ENCODE measurements at regions not wholly inside any gene's neighbourhood (a gene's known extent, or its start where the extent isn't known, plus 50 kb on each side); places are given as distances from the start of the nearest gene placed in this dataset.

DNA sequence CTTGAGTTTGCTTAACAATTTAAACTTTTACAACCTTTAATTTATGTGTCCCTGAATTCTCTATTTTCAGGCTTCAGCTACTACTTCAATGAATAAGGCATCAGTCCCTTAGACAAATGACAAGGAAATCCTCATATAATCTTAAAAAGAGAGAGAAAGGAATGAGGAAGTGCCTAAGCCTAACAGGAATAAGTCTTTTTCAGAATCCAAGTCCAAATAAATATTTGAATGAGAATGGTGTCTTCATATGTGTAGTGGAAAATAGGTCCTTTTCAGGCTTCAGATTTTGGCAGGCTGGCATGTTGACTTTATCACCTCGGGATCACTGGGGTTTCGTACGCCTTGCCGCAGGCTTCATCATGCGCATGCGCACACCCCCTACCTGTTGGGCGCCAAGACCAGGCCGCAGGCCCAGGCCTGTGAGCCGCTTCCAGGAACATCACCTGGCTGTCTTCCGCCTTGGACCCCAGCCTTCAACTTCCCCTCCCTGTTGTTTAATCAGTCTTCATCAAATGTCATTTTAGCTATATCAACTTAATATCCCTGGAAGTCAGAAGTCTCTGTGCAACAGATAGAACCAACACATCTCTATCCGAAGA lies 334.5 kb downstream of the SOX2 start:
- ATAC-seq (ENCODE audit: low read depth) (no peak), DNase-seq (no peak)
- POLR2A ChIA-PET (ENCODE audit: unreplicated experiment) = no interaction called here
- Histone ChIP-seq H2BK5ac (ENCODE audit: low read depth, low read length, poor library complexity, severe bottlenecking) (no peak overlapping the region), H3K9me3 (ENCODE audit: control insufficient read depth, insufficient read depth, low read length) (peaks cover 5% of the 10 kb centered on the region), H4K20me1 (ENCODE audit: insufficient read depth, low read length) (no peaks in the 10 kb centered on the region), H3K9me1 (ENCODE audit: insufficient read depth, low read length) (no peaks in the 10 kb centered on the region), H3K27ac (ENCODE audit: insufficient read depth, low read length) (no peak overlapping the region), H3K36me3 (ENCODE audit: control insufficient read depth, insufficient read depth, low read length) (no peaks in the 10 kb centered on the region), H2BK20ac (ENCODE audit: low read depth, low read length) (no peak overlapping the region), H3K4me1 (ENCODE audit: control insufficient read depth, insufficient read depth, low read length) (no peaks in the 10 kb centered on the region), H2AK9ac (replicated peaks; ENCODE audit: low read depth, low read length, poor library complexity) (no peak overlapping the region), H2BK120ac (ENCODE audit: low read depth, low read length) (no peak overlapping the region), H2BK15ac (ENCODE audit: low read depth, low read length) (no peak overlapping the region), H3K9ac (ENCODE audit: low read depth, low read length) (no peak overlapping the region), H3K27me3 (ENCODE audit: control insufficient read depth, insufficient read depth, low read length) (no peaks in the 10 kb centered on the region), H3K18ac (ENCODE audit: low read depth, low read length) (no peak overlapping the region), H3K4me2 (ENCODE audit: low read depth, low read length) (no peak overlapping the region), H3K14ac (replicated peaks; ENCODE audit: low read depth, low read length) (no peak overlapping the region), H2AK5ac (ENCODE audit: low read depth, low read length) (no peak overlapping the region), H4K91ac (ENCODE audit: insufficient read depth, low read depth, low read length) (no peak overlapping the region), H3K4ac (ENCODE audit: low read depth, low read length) (no peak overlapping the region), H3K79me1 (ENCODE audit: low read depth in 1 of 2, low read length in 2 of 2) (no peaks in the 10 kb centered on the region), H2AFZ (replicated peaks; ENCODE audit: low read length, poor library complexity) (no peak overlapping the region), H3K23ac (ENCODE audit: low read depth, low read length) (no peak overlapping the region), H4K5ac (ENCODE audit: low read depth, low read length) (no peak overlapping the region), H3K56ac (ENCODE audit: extremely low read depth, insufficient read depth, low read length) (no peak overlapping the region), H3K4me3 (ENCODE audit: insufficient read depth, low read depth, low read length) (no peak overlapping the region), H4K8ac (ENCODE audit: low read depth in 2 of 2, low read length in 2 of 2) (no peak overlapping the region)
- WGBS, 2 experiments (ENCODE audit: extremely low coverage in 2 of 2, insufficient read length in 1 of 2) = 43% methylated on average over 5 of the region's 11 CpGs; no CpG with 5 or more reads in 1 of the 2 experiments
- BruUV-seq (replicated peaks) = no TSS peak
- TF ChIP-seq, protein P1, sequence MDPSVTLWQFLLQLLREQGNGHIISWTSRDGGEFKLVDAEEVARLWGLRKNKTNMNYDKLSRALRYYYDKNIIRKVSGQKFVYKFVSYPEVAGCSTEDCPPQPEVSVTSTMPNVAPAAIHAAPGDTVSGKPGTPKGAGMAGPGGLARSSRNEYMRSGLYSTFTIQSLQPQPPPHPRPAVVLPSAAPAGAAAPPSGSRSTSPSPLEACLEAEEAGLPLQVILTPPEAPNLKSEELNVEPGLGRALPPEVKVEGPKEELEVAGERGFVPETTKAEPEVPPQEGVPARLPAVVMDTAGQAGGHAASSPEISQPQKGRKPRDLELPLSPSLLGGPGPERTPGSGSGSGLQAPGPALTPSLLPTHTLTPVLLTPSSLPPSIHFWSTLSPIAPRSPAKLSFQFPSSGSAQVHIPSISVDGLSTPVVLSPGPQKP (IDR thresholded peaks at IDR 0.05; ENCODE audit: borderline replicate concordance, low read depth, low read length) = no peak
- TF ChIP-seq BHLHE40 (IDR thresholded peaks at IDR 0.05; ENCODE audit: low read depth, low read length) = no peak
- TF ChIP-seq, protein P2, sequence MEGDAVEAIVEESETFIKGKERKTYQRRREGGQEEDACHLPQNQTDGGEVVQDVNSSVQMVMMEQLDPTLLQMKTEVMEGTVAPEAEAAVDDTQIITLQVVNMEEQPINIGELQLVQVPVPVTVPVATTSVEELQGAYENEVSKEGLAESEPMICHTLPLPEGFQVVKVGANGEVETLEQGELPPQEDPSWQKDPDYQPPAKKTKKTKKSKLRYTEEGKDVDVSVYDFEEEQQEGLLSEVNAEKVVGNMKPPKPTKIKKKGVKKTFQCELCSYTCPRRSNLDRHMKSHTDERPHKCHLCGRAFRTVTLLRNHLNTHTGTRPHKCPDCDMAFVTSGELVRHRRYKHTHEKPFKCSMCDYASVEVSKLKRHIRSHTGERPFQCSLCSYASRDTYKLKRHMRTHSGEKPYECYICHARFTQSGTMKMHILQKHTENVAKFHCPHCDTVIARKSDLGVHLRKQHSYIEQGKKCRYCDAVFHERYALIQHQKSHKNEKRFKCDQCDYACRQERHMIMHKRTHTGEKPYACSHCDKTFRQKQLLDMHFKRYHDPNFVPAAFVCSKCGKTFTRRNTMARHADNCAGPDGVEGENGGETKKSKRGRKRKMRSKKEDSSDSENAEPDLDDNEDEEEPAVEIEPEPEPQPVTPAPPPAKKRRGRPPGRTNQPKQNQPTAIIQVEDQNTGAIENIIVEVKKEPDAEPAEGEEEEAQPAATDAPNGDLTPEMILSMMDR (conservative IDR thresholded peaks at IDR 0.05; ENCODE audit: low read depth, low read length) = no peak
- TF ChIP-seq RFX5 (IDR thresholded peaks at IDR 0.05; ENCODE audit: low read depth, low read length) = no peak
- no peak for TF ChIP-seq FOS (IDR thresholded peaks at IDR 0.05; ENCODE audit: low read depth, low read length)
- TF ChIP-seq RCOR1 (IDR thresholded peaks at IDR 0.05; ENCODE audit: insufficient replicate concordance, low read length) = no peak
- no peak for TF ChIP-seq MAFK (IDR thresholded peaks at IDR 0.05; ENCODE audit: low read depth, low read length)
- in situ Hi-C loops (cut with MboI; ENCODE audit: low sequenced_read_pairs) (no loop called here), dilution Hi-C loops (cut with HindIII; ENCODE audit: low sequenced_read_pairs, unreplicated experiment) (no loop called here), intact Hi-C loops (cut with micrococcal nuclease) (no loop called here)
- CTCF ChIA-PET = no interaction called here
